ENCODE measurements at regions not wholly inside any gene's neighbourhood (a gene's known extent, or its start where the extent isn't known, plus 50 kb on each side); places are given as distances from the start of the nearest gene placed in this dataset.

DNA sequence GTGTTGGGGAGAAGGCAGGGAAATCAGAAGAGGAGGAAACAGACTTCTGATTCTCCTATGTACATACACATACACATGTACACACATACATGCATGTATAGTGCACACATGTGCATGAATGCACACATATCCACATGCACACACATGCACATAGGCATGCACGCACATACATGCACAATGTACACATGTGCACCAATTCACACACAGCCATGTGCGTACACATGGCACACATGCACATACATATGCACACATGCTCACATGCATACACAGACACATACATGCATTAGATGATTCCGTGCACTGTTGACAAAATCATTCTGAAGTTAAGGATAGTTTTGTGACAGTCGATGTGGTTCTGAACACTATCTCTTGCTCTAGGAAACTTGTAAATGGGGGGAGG is 214.0 kb upstream of the CDH13 start:
- peaks cover 0 to 5% of the 10 kb centered on the region in 2 donors for H3K27me3 ChIP-seq
- H3K36me3 ChIP-seq, result no peaks in the 10 kb centered on the region
- no peak for DNase-seq
- no peaks in the 10 kb centered on the region for H3K4me1 ChIP-seq
- H3K27ac ChIP-seq, result no peak overlapping the region
- H3K9me3 ChIP-seq, result no peaks in the 10 kb centered on the region
- TF ChIP-seq, protein P1, sequence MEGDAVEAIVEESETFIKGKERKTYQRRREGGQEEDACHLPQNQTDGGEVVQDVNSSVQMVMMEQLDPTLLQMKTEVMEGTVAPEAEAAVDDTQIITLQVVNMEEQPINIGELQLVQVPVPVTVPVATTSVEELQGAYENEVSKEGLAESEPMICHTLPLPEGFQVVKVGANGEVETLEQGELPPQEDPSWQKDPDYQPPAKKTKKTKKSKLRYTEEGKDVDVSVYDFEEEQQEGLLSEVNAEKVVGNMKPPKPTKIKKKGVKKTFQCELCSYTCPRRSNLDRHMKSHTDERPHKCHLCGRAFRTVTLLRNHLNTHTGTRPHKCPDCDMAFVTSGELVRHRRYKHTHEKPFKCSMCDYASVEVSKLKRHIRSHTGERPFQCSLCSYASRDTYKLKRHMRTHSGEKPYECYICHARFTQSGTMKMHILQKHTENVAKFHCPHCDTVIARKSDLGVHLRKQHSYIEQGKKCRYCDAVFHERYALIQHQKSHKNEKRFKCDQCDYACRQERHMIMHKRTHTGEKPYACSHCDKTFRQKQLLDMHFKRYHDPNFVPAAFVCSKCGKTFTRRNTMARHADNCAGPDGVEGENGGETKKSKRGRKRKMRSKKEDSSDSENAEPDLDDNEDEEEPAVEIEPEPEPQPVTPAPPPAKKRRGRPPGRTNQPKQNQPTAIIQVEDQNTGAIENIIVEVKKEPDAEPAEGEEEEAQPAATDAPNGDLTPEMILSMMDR (IDR thresholded peaks at IDR 0.05), result no peak
- intact Hi-C loops (cut with DNase I; ENCODE audit: low total_unique reads), result no loop called here
- no peak overlapping the region for H3K4me3 ChIP-seq

DNA sequence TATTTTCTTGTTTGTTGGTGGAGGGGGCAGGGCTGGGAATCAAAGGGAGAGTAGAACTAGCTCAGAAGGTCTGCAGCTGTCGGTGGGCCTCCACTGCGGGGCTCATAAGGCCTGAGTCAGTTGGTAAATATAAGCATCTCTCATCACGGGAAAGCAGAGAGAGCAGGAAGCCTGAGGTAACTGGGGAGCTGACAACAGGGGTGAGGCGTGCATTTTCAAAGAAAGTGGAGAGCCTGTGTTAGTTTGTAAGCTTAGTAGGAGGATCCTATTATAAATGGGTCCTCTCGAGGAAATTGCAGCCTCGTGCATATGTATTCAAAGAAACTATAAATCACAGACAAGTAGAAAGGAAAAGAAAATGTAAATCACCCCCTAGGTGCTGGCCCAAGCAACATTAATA is 221.0 kb upstream of the CDH13 start:
- Histone ChIP-seq H3K4me3 (no peak overlapping the region), H3K36me3 (no peaks in the 10 kb centered on the region), H3K27me3 (peaks cover 0 to 2% of the 10 kb centered on the region in 2 donors), H3K9me3 (no peaks in the 10 kb centered on the region), H3K4me1 (no peaks in the 10 kb centered on the region), H3K27ac (no peak overlapping the region)
- no peak for DNase-seq
- intact Hi-C loops (cut with DNase I; ENCODE audit: low total_unique reads), result no loop called here
- TF ChIP-seq, protein P1 (IDR thresholded peaks at IDR 0.05), result no peak

DNA sequence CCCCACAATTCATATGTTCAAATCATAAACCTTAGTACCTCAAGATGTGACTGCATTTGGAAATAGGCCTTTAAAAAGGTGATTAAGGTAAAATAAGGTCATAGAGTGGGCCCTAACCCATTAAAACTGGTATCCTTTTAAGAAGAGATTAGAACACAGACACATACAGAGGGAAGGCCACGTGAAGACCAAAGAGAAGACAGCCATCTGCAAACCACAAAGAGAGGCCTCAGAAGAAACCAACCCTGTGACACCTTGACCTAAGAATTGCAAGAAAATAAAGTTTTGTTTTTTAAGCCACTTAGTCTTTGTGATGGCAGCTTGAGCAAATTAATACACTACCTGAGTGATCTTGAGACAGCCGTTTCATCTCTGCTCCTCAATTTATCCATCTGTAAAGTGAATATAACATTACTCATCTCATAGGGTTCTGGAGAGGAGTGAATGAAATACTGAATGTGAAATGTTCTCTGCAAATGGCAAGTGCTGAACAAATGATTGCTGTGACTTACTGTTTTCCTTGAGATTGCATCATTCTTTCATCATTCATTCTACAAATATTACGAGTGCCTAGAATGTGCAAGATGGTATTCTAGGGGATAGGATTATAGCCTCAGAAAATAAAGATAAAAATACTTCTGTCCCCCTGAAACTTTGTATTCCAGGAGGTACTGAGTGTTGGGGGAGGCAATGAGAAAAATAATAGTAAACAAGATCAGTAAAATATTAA is 222.0 kb upstream of the CDH13 start:
- no peak overlapping the region for H3K4me3 ChIP-seq
- H3K9me3 ChIP-seq, result no peaks in the 10 kb centered on the region
- DNase-seq, result no peak
- intact Hi-C loops (cut with DNase I; ENCODE audit: low total_unique reads), result no loop called here
- no peaks in the 10 kb centered on the region for H3K4me1 ChIP-seq
- peaks cover 0 to 2% of the 10 kb centered on the region in 2 donors for H3K27me3 ChIP-seq
- no peak overlapping the region for H3K27ac ChIP-seq
- TF ChIP-seq, protein P1 (IDR thresholded peaks at IDR 0.05), result no peak
- no peaks in the 10 kb centered on the region for H3K36me3 ChIP-seq

DNA sequence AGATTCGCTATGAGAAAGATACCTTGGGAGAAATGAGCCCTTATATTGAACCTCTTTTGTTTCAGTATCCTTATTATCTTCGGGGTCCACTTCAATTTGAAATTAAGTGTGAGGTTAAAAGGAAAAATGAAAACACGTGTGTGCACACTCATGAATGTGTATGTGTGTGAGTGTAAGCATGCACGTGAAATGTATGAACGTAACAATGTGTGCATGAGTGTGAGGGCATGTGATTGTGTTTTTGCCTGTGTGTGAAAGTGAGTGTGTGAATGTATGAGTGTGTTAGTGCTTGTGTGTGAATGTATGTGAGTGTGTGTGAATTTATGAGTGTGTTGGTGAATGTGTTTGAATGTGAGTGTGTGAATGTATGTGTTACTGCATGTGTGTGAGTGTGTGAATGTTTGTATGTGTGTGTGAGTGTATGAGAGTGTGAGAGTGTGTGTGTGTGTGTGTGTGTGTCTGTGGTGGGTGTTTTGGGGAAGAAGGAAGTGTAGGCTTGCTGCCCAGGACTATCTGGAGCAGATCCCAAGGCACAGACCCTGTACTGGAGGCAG is 224.0 kb upstream of the CDH13 start:
- no peak overlapping the region for H3K4me3 ChIP-seq
- TF ChIP-seq, protein P1 (IDR thresholded peaks at IDR 0.05), result no peak

DNA sequence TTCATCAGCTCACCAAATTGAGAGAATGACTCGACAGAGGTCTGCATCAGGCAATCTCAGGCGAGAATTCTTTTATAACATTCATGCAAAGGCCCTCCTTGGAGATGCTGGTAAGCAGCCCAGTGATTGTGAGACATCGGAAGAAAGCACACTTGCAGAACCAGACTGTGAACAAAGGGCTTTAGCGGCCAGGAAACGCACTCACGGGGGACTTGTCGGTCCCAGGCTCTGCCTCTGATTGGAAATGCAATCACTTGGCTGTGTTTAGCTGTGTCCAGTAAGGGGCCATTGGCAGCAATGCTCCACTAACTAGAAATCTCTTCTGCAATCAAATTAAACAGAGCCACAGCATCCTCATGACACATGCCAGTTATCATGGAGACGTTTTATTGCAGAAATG is 226.7 kb upstream of the CDH13 start:
- TF ChIP-seq, protein P1 (IDR thresholded peaks at IDR 0.05), result no peak
- intact Hi-C loops (cut with DNase I; ENCODE audit: low total_unique reads), result no loop called here

More for the DNA sequence above, 224.0 kb upstream of the CDH13 start:
- no peaks in the 10 kb centered on the region for H3K27me3 ChIP-seq
- no peaks in the 10 kb centered on the region for H3K9me3 ChIP-seq
- no peaks in the 10 kb centered on the region for H3K4me1 ChIP-seq
- no peaks in the 10 kb centered on the region for H3K36me3 ChIP-seq
- no peak overlapping the region for H3K27ac ChIP-seq
- DNase-seq, result no peak
- intact Hi-C loops (cut with DNase I; ENCODE audit: low total_unique reads), result no loop called here

More for the DNA sequence above, 226.7 kb upstream of the CDH13 start:
- Histone ChIP-seq H3K4me1 (no peaks in the 10 kb centered on the region), H3K36me3 (no peaks in the 10 kb centered on the region), H3K4me3 (no peak overlapping the region), H3K27ac (no peak overlapping the region), H3K27me3 (no peaks in the 10 kb centered on the region), H3K9me3 (no peaks in the 10 kb centered on the region)
- DNase-seq, result no peak
